DMS153 treated with DMSO at 0.1 percent for 48 hours (cell line): ENCODE measurements at regions not wholly inside any gene's neighbourhood (a gene's known extent, or its start where the extent isn't known, plus 50 kb on each side); places are given as distances from the start of the nearest gene placed in this dataset.

Experiments used
- DNase-seq: peaks from one replicate; lab custom pipeline; 2025; ENCODE audit not compliant: unreplicated experiment; lab: John Stamatoyannopoulos, UW

DNA sequence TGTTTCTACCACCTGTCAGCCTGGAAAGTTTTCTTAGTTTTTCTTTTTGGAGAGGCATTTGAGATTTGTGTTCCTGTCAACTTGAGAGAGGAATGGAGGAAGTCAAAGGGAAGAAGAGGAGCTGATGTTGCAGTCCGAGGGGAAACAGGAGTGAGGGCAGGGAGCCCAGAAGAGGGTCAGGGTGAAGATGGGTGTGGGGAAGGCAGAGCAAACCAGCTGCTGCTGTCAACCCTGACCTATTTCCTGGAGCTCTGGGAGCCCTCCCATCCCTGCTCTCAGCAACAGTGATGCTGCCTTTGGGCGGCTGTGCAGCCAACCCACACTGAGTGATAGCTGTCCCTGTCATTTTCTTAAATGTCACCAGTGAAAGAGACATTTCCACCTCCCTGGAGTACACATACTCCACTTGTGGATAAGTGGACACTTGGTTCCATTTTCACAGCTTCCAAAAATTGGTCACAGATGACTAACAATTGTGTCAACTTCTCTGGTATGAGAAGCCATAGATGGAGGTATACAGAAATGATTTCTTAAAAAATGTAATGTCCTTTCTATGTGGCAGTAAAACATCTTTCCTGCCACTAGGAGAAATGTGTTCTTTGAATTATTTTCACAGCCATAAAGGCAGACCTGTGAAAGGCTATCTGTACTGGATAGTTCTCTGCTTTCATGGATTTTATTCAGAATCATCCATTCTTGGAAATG, 556.3 kb upstream of the TBL1XR1 start:
- DNase-seq: no peak

DNA sequence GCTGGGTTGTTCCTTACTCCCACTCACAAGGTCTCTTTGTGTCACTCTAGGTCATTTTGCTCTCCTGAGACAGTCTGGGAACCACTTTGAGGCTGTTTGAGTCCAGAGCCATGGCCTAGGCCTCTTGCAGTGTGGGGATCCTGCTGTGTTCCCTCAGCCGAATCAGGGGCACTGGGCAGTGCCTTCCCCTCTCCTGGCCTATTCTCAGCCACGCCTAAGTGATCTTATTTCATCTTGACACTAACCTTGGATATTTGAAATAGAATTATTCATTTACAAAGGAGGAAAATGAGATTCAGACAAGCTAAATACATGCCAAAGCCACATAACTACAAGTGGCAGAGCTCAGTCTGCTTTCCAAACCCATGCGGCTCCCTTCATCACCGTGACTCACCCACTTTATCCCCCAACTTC, 557.2 kb upstream of the TBL1XR1 start:
- no peak for DNase-seq

DNA sequence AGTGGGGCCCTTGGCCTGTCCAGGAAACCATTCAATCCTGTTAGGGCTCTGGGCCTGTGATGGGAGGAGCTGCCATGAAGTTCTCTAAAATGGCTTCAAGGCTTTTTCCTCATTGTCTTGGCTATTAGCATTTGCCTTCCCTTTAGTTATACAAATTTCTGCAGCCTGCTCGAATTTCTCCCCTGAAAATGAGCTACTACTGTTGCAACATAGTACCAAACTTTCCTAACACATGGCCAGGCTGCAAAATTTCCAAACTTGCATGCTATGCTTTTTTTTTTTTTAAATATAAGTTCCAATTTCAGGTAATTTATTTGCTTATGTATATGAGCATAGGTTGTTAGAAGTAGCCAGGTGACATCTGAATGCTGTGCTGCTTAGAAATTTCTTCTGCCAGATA, 560.8 kb upstream of the TBL1XR1 start:
- no peak for DNase-seq

DNA sequence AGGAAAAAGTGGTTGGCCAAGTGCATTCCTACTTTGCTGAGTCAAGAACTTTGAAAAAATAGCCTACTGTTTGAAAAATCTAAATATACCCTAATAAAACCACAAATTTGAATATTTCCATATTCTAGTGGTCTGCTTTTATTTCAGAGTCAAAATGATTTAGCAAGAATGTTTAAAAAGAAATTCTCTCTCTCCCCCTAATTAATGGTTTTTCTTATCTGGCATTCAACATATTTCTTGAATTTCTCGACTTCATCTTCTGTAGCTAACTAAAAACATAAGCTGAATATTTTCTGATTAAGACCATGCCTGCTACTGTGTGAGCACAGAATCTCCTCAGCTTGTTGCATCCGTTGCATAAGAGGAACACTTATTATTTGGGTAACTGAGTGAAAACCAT, 563.5 kb upstream of the TBL1XR1 start:
- no peak for DNase-seq

DNA sequence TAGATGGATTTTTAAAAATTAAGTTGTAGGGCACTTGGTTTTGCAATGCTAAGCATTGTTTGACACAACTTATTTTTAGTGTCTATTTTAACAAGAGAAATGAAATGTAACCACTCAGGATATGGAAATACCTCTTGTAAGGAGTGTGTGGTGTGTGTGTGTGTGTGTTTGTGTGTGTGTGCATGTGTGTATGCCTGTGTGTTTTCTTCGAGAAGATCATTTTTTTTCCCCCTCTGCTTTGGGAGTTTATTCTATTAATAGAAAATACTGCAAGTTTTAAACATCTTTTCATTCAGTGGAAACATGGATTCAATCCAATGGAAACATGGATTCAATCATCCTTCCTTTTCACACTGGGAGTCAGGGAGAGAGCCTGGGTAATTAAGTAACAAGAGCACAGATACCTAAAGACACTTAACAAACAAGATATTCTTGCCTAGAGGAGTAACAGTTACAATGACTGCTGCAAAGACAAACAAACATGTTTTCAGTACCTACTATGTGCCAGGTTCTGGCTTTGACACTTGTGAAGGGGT, 567.2 kb upstream of the TBL1XR1 start:
- DNase-seq: no peak

DNA sequence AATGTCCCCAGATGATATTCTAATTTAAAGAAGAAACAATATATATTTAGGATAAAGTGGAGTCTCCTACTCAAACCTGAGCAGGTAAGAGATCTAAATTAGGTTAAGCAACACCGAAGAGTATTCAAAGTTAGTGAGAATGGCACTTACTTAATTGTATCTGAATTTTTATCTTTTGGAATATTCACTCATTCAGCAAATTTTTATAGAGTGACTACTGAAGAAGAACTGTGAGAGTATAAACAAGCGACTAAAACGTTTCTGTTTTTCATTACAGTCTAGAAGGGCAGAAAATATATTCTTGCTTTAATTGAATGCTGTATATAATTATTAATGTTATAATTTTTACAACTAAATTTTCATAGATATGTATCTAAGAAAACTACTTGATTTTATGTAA, 567.7 kb upstream of the TBL1XR1 start:
- DNase-seq: no peak

DNA sequence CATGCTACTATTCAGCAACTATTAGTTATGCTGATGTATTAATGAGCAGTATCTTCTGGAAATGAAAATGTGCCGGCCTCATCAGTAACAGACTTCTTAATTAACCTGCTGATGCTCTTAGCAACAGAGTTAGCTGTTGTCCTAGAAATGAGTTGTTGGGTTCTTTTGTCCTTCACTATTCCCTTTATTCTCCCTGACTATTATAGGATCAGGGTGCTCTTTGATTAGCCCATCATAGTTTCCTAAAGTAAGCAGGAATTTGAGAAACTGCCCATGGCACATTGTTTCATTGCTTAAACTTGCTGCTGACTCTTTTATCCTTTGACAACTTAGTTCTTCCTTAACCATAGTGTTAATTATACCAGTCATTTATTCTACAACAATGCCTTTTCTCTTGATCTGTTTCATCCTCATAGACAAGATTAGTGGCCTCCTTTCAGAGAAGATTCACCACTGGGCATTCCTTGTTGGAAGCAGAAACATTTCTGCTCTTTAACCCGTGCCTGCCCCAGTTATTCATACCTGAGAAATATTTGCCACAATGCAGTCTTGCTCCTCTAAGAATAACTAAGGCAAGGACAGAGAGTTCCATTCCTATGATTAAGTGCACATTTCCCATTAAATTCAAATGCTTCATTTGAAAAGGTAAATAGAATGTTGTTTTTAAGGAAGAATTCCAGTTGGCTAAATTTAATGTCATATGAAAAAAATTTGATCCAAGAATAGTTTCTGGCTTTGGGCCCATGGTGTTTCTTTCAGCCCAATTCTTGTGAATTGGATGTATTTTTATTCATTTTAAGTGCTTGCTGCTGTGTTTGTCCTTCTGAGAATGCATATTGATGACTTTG, 573.3 kb upstream of the TBL1XR1 start:
- DNase-seq: no peak

DNA sequence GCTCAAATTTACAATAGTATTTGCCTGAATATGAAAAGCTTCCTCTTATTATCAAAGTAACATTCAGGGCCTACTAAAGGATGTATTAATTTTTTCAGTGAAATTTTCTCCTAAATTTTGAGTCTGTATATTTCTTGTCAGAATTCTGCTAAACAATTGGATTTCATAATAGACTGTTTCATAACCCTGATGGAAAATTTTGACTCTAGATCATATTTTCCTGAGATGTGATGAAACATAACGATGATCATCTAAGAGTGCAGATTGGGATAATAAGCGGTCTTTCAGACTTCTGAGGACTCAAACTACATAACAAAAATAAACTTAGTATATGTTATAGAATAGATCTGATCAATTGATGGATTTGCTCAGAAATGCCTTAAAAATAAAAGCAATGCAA, 574.5 kb upstream of the TBL1XR1 start:
- no peak for DNase-seq

DNA sequence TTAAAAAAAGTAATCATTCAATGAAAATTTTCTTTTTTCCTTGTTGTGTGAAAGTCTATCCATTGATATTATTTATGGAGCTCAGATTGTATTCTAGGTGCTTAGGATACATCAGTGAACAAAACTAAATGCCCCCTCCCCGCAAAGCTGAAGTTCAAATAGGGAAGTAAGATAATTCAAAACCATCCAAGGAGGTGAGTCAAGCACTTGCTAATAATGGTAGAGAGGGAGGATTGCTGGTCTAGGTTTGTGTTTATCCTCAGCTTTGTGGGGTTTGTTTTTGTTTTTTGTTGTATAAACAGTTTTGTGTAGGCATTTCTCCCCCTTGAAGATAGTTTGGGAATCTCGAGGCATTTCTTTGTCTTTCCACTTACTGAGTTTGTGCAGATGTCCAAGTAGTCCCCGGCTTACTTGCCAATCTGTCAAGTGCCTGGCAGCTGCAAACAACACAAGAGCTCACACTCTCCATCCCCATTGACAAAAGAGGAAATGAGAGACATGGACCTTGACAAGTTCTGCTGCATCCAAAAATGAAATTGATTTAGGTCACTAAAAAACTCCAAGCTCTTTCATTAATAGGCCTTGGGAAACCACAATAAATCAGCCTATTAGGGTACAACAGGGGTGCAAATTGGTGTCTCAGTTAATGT, 575.8 kb upstream of the TBL1XR1 start:
- DNase-seq: no peak

DNA sequence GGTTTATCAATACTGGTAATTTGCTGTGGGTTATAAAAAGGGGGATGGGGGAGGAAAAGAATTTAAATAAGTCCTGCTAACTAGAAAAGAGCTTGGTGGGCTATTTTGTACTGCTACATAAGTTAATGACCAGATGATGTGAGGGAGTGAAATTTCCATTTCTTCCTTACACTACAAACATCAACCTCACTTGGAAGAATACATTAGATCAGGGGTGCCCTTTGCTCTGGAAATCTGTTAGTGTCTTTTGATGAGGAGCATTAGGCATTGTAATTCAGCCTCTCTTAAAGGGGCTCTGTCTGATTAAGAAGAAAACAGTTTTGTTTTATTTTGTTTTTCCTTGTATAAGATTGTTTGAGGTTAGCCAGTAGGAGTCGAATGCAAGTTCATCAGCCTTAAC, 576.4 kb upstream of the TBL1XR1 start:
- DNase-seq: no peak

DNA sequence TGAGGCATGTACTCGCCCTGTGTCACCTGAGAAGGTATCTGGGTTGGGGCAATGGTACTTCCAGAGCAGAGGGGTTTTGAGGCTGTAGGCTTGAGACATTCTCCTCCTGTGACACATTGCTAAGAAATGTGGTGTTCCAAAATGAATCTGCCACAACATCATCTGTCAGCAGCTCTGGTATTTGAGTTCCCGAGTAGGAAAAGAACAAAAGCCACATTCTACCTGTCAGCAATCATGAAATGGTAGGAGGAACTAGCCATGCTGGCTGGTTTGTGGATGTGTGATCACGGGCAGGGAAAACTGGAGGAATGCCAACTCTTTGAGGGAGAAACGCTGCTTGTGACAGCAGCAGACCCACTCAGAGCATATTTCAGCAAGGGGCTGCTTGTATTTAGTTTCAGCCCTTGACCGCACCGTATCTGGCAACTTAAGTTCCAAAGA, 579.4 kb upstream of the TBL1XR1 start:
- peak; percentile 17 for DNase-seq

DNA sequence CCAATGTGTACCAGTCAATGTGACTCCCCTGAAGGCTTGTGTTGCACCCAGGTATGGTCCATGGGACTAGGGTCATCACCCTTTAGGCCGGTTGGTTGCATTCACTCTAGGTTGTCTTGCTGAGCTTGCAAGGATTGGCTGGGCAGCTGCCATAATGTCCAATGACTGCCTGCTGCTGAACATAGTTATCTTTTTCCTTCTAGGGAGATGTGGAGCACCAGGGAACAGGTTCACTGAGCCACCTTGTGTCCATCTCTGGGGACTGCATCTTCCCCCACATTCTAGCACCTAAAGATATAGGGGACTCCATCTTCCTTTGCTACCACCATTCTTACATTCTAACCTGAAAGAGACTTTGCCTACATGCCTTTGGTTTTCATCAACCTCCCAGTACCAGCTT, 580.4 kb upstream of the TBL1XR1 start:
- peak; percentile 20 for DNase-seq

DNA sequence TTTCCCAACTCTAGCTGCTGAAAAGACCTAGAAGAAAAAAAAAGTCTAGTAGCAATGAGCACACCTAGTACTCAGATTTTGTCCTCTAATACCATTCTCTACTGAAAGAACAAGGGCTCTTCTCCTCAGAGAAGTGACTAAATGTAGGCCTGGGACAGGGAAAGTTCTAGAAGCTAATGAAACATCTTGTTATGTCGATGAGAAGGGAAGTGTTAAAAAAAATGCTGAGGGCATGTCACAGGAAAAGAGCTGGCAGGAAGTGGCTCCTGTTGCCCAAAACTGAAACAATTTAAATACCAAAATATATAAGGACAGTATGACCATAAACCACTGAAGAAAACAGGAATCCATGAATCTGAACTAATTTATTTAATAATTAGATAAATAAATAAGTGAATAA, 581.4 kb upstream of the TBL1XR1 start:
- no peak for DNase-seq

DNA sequence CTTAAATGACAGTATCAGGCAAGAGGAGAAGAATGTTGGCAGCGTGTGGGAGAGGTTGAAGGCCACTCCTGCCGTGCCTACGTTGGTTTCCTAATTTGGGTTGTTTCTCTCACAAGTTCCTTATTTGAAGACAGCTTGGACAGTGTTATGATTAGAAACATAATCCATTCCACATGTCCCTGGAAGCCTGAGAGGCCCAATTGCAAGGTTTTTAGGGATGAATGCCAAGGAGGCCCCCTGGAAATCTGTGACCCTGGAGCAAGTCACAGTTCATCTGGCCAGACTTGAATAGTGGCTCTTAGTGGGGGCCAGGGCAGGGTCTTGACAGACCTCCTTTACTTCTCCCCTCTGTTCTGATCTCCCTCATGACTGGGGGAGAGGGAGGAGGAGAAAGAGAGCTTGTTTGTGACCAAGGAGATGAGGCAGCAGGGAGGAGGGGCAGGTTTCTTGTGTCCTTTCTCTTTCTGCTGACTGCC, 584.4 kb upstream of the TBL1XR1 start:
- DNase-seq: no peak

DNA sequence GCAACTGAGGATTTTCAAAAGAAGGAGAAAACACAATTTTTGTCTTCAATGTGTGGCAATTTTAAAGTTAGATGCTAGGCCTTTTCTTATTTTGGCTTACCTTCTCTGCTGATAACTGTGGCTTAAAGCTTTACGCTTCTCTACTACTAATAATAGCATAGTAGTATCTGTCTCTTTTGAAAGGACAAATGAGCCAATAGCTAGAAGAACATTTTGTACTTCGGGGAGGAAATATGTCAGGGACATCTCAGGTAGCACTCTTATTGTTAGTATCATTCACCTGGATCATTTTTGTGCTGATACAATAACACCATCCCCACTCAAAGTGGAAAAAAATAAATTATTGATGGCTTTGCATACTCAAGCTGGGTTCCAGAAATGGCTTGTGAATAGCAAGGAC, 586.1 kb upstream of the TBL1XR1 start:
- DNase-seq: no peak

DNA sequence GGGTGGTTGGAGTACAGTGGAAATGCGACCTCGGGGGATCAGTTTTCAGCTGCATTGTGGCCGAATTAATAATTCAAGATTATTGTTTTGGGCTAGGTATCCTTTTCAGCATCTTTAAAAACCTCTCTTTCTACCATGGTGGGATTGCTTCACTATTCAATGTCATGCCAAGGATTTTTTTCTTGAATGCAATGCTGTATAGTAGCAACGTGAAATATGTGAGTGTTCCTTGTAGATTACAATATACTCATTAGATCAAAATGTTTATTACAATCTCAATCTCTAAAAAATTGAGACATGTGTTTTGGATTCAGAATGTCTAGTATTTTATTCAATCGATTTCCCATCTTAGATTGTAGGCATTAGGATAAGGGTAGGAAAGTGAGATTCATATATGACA, 586.5 kb upstream of the TBL1XR1 start:
- no peak for DNase-seq

DNA sequence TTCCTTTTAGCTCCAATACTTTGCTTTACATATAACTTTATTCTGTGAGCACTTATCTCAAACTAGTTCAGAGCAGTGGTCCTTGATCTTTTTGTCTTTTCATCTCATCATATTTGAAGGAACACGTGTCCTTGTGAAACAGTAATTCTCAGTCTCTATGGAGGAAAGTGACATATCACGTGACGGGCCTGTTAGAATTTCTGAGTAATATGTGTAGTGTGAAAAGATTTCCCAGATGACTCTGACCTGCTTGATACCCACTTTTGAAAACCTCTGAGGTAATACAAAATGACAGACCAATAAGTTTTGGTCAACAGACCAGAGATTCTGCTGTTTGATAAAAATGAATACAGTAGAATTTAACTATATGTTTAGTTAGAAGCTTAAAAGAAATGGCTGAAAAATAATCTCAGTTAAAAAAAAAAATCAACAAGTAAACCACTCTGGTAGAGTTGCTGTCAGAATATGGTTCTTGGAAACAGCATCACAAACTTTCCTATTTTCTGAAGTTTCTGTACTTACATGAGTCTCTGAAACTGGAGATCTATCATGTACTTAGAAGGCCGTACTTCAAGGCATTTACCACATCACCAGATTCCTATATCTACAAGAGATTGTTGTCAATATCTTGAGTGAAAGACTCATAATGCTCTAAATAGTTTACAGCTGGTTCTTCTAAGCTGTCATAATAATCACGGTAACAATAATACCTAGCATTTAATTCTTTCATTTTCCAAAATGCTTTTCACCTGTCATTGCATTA, 590.2 kb upstream of the TBL1XR1 start:
- no peak for DNase-seq

DNA sequence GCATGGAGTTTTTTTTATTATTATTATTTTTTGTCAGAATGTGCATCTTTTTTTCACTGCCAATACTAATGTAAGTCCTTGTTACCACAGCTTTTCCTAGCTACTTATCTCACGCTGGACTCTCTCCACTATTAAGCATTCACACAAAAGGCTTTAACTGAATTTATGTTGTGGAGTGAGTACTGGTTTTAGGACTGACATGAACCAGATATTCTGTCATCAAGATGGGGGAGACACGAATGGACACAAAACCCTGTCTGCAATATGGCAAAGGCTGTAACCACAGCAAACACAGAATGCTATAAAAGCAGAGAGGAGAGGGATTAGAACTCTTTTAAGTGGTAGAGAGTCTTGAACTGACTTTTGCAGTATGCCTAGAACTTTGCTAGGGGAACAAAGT, 592.2 kb upstream of the TBL1XR1 start:
- DNase-seq: no peak

DNA sequence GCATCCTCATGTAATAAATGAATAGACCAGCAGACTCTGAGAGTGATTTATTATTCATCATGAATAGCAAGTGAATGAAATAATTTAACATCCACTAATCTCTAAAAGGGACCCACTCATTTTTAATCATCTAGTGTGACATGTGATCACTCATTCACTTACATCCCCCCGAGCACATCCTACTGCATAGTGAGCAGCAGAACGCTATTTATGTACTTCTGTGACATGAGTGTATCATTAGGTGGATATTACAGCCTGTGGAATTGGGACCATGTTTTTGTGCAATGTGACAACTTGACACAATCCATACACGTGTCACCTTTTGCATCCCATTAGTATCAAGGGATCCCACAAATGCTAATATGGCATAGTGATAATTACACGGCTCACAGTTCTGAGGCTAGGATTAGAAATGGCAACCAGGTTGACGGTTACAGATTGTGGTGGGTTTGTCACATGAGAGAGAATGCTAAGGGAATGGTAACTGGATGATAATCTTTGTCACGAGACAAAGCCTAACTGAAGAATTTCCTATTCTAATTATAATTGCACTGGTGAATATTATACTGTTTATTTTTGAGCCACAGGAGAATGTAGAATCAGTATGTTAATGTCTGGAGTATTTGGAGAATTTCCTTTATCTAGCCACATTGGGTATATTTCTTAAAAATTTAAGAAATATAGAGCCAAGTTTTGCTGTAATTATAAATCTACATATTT, 595.2 kb upstream of the TBL1XR1 start:
- no peak for DNase-seq

DNA sequence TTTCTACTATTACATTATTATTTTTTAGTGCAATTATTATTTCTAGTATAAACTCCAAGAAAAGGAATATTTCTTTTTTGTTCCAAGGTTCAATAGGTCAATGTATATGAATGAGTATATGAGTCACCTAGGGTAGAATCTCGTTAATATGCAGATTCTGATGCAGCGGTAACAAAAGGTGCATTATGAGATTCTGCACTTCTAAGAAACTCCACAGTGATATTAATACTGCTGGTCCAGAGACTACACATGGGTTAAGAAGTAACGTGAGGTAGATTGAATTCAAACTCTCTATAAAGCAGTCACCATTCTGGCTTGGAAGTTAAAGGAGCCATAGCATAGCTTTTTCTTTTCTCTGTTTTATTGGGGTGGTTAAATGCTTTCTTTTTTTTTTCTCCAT, 596.2 kb upstream of the TBL1XR1 start:
- no peak for DNase-seq
